K562 (cell line): ENCODE measurements at regions not wholly inside any gene's neighbourhood (a gene's known extent, or its start where the extent isn't known, plus 50 kb on each side); places are given as distances from the start of the nearest gene placed in this dataset.

Source experiments
- ATAC-seq: fragments of 200-7000 bp; cut with Tn5 transposase; 3 replicates; pipeline ENCODE4 v1.9.1; 2020; ENCODE audit warnings: moderate library complexity
- BruUV-seq: library from RNA; stranded (reverse); fragments of 400-500 nt; replicated peaks from 2 replicates; lab custom pipeline; 2021; lab: Mats Ljungman, UMichigan
- CTCF ChIA-PET: fragments of 300-600 bp; formaldehyde crosslinking; extraction: SDS; loops from one replicate; lab custom pipeline; 2021; ENCODE audit warnings: low intra/inter-chr PET ratio; lab: Yijun Ruan, JAX
- POLR2A ChIA-PET: fragments of 300-600, 350-650 bp; sonication (Branson Sonifier 250); formaldehyde crosslinking; extraction: SDS; loops from one replicate; lab custom pipeline; 2021; ENCODE audit warnings: antibody characterized with exemption, inconsistent platforms; lab: Yijun Ruan, JAX
- DNase-seq, 4 experiments: peaks; one replicate each; pipeline versions ENCODE4 v3.0.0 to v3.0.0-alpha.2; 2011 to 2018; ENCODE audit warnings: low spot score in 3 of 4, mixed read lengths in 3 of 4; ENCODE audit errors: extremely low read depth in 1 of 4
- FAIRE-seq: peaks from 2 replicates; lab custom pipeline; 2011; peaks lifted over from hg19 to GRCh38; lab: Jason Lieb, UNC
- H2AFZ ChIP-seq: 2 replicates; pipeline ENCODE4 v1.6.0; 2011; ENCODE audit warnings: low read depth, low read length, control low read depth, inconsistent platforms
- H3K27ac ChIP-seq: fragments of 200-600 bp; 3 replicates; pipeline ENCODE4 v1.8.0; 2011; ENCODE audit warnings: low read depth, mild to moderate bottlenecking, control low read depth, inconsistent platforms, low read length, moderate library complexity, mixed read lengths; ENCODE audit errors: extremely low read depth
- H3K27me3 ChIP-seq, 2 experiments: fragments of 300-600 bp in 1 of 2; 2 replicates in 1 of 2; 3 replicates in 1 of 2; pipeline versions ENCODE4 v1.6.0 to v1.8.0; 2011; ENCODE audit warnings: inconsistent platforms in 2 of 2, low read length in 2 of 2, mild to moderate bottlenecking in 1 of 2, mixed read lengths in 1 of 2, moderate library complexity in 1 of 2; ENCODE audit not compliant: control insufficient read depth in 2 of 2, insufficient read depth in 2 of 2
- H3K36me3 ChIP-seq: fragments of 300-600 bp; 3 replicates; pipeline ENCODE4 v1.8.0; 2011; ENCODE audit warnings: mild to moderate bottlenecking, low read length, inconsistent platforms; ENCODE audit not compliant: control insufficient read depth, insufficient read depth
- H3K4me1 ChIP-seq, 2 experiments: fragments of 200-600 bp in 1 of 2; replicated peaks in 1 of 2; 2 replicates in 1 of 2; 3 replicates in 1 of 2; pipeline versions ENCODE4 v1.5.1 to v1.8.0; 2011; ENCODE audit warnings: inconsistent platforms in 2 of 2, low read length in 2 of 2, mild to moderate bottlenecking in 1 of 2, mixed read lengths in 1 of 2, moderate library complexity in 1 of 2; ENCODE audit not compliant: control insufficient read depth in 2 of 2, insufficient read depth in 2 of 2
- H3K4me2 ChIP-seq: 2 replicates; pipeline ENCODE4 v1.6.1; 2011; ENCODE audit warnings: low read length, control low read depth, inconsistent platforms, mixed read lengths; ENCODE audit not compliant: insufficient read depth
- H3K4me3 ChIP-seq: fragments of 200-600 bp; sonication (generic), shearing (Covaris generic); 2 replicates; pipeline ENCODE4 v1.5.1; 2016; ENCODE audit warnings: control low read depth, inconsistent platforms
- H3K79me2 ChIP-seq: fragments of 200-600 bp; 3 replicates; pipeline ENCODE4 v1.8.0; 2011; ENCODE audit warnings: low read length, inconsistent platforms; ENCODE audit not compliant: control insufficient read depth, insufficient read depth
- H3K9ac ChIP-seq, 2 experiments: 2 replicates each; pipeline versions ENCODE4 v1.6.0 to v1.6.1; 2011; ENCODE audit warnings: low read depth in 2 of 2, low read length in 2 of 2, control low read depth in 1 of 2, inconsistent platforms in 1 of 2, mild to moderate bottlenecking in 1 of 2, mixed read lengths in 1 of 2; ENCODE audit not compliant: insufficient read depth in 1 of 2
- H3K9me1 ChIP-seq: one replicate; pipeline ENCODE4 v1.6.0; 2011; ENCODE audit warnings: inconsistent platforms, mild to moderate bottlenecking, low read length, moderate library complexity; ENCODE audit not compliant: control insufficient read depth, insufficient read depth
- H3K9me3 ChIP-seq: replicated peaks from 2 replicates; pipeline ENCODE4 v1.5.1; 2011; ENCODE audit warnings: low read depth, low read length, inconsistent platforms; ENCODE audit not compliant: control insufficient read depth, insufficient read depth
- H4K20me1 ChIP-seq: replicated peaks from 2 replicates; pipeline ENCODE4 v1.6.1; 2011; ENCODE audit warnings: low read length, inconsistent platforms, mixed read lengths; ENCODE audit not compliant: control insufficient read depth, insufficient read depth
- ARID1B ChIP-seq: fragments of 450-650 bp; IDR thresholded peaks from 2 replicates; pipeline ENCODE4 v1.6.1; 2016; ENCODE audit warnings: antibody characterized with exemption, mild to moderate bottlenecking, inconsistent platforms
- C11orf30 ChIP-seq: fragments of 450-650 bp; IDR thresholded peaks from 2 replicates; pipeline ENCODE4 v1.6.1; 2016; ENCODE audit warnings: low read depth, mild to moderate bottlenecking
- CHD1 ChIP-seq: fragments of 200-600 bp; sonication (generic); IDR thresholded peaks from one replicate; pipeline ENCODE4 v1.6.1; 2012; ENCODE audit warnings: mild to moderate bottlenecking, moderate library complexity, low read length, inconsistent platforms
- E2F8 ChIP-seq: fragments of 450-650 bp; IDR thresholded peaks from 2 replicates; pipeline ENCODE4 v1.7.1; 2018; ENCODE audit warnings: mild to moderate bottlenecking, low read depth; ENCODE audit not compliant: partially characterized antibody
- ELK3 ChIP-seq: fragments of 450-650 bp; formaldehyde crosslinking; IDR thresholded peaks from 2 replicates; pipeline ENCODE4 v1.4.0; 2020; ENCODE audit warnings: mild to moderate bottlenecking
- MAFG ChIP-seq: fragments of 450-650 bp; conservative IDR thresholded peaks from 2 replicates; pipeline ENCODE4 v1.6.1; 2016; ENCODE audit warnings: missing genetic modification characterization, missing compliant biosample characterization
- NFE2 ChIP-seq: IDR thresholded peaks from 2 replicates; pipeline ENCODE4 v1.6.1; 2014; ENCODE audit warnings: antibody characterized with exemption, low read depth
- RAD51 ChIP-seq: fragments of 450-650 bp; IDR thresholded peaks from 2 replicates; pipeline ENCODE4 v1.7.1; 2016; ENCODE audit warnings: low read depth, mild to moderate bottlenecking, borderline replicate concordance
- TAF15 ChIP-seq: fragments of 200-400 bp; formaldehyde crosslinking; IDR thresholded peaks from 2 replicates; pipeline ENCODE4 v1.6.1; 2017; ENCODE audit warnings: mild to moderate bottlenecking, low read depth, low read length, moderate library complexity
- USF1 ChIP-seq: sonication (generic); formaldehyde crosslinking; IDR thresholded peaks from 2 replicates; pipeline ENCODE4 v1.9.0; 2022; ENCODE audit warnings: mild to moderate bottlenecking, missing genetic modification reagents
- ZNF316 ChIP-seq: fragments of 450-650 bp; IDR thresholded peaks from 2 replicates; pipeline ENCODE4 v1.6.1; 2016
- ZNF384 ChIP-seq: IDR thresholded peaks from 2 replicates; pipeline ENCODE4 v1.6.1; 2012; ENCODE audit warnings: low read depth, low read length, improper control_type of control experiment
- ZNF696 ChIP-seq: fragments of 250-450 bp; sonication (Bioruptor Pico); conservative IDR thresholded peaks from 2 replicates; pipeline ENCODE4 v1.4.0; 2020; ENCODE audit warnings: mild to moderate bottlenecking, moderate library complexity
- WGBS: fragments of 100-300 bp; shearing (Covaris generic); methylation state at CpG from one replicate; pipeline ENCODE4 v1.1.6; 2016; ENCODE audit warnings: low coverage, mixed read lengths; ENCODE audit not compliant: insufficient coverage; ENCODE audit errors: missing lambda C conversion rate; 5-methylcytosine and 5-hydroxymethylcytosine counted together
- in situ Hi-C: fragments of 300-500 bp; cut with MboI; formaldehyde crosslinking; loops from 4 replicates; pipeline ENCODE4 v1.15.0; 2018; ENCODE audit warnings: inconsistent platforms, mixed read lengths
- intact Hi-C: fragments of 100-400 bp; cut with micrococcal nuclease; formaldehyde crosslinking; loops from 2 replicates; pipeline ENCODE4 v1.14.2; 2022

DNA sequence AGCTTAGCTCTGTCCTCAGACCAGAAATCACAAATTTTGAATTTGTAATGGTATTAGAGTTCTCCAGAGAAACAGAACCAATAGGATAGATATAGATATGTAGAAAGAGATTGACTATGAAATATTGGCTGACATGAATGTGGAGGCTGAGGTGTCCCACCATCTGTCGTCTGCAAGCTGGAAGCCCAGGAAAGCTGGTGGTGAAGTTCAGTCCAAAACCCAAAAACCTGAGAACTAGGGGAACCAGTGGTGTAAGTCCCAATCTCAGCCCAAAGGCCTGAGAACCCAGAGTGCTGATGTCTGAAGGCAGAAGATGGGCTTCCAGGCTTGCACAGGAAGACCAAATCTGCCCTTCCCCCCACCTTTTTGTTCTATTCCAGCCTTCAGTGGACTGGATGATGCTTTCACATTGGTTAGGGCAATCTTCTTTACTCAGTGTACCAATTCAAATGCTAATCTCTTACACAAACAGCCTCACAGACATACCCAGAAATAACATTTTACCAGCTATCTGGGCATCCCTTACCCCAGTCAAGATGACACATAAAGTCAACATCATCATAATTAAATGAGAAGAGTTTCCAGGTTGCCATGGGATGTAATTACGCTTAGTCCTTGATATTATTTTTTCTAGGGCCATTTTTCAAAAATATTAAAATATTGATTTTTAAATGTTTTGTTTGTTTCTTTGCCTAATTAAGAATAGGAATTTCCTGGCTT lies 570.8 kb downstream of the UTRN start (continued):
- no peak for TF ChIP-seq ZNF696 (CRISPR knock-in tag)
- TF ChIP-seq E2F8: no peak
- TF ChIP-seq ELK3 (CRISPR knock-in tag): no peak
- no peak for TF ChIP-seq CHD1
- TF ChIP-seq, all 486 proteins: peak for 0

DNA sequence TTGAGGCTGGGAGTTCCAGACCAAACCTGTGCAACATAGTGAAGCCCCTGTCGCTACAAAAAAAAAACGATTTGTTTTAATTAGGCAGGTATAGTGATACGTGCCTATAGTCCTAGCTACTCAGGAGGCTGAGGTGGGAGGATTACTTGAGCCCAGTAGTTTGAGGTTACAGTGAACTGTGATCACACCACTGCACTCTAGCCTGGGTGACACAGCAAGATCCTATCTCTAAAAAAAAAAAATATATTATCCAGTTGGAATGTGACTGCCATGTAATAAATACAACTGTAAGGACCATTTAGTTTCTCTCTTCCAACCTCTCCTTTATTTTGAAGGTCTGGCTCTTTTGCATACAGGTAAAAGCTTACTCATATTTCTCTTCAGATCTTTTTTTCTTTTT lies 571.5 kb downstream of the UTRN start:
- DNase-seq (no peak), FAIRE-seq (no peak), ATAC-seq (peak; percentile 35; the same call in 1 of the 3 replicates)
- Histone ChIP-seq H3K4me1 (no peaks in the 10 kb centered on the region), H3K27me3 (no peaks in the 10 kb centered on the region), H3K4me3 (no peak overlapping the region), H4K20me1 (no peaks in the 10 kb centered on the region), H3K27ac (no peak overlapping the region), H3K4me2 (no peak overlapping the region), H3K9me3 (no peaks in the 10 kb centered on the region), H3K9ac (no peak overlapping the region), H2AFZ (no peak overlapping the region), H3K79me2 (no peaks in the 10 kb centered on the region), H3K9me1 (no peaks in the 10 kb centered on the region), H3K36me3 (no peaks in the 10 kb centered on the region)
- in situ Hi-C loops (no loop called here), intact Hi-C loops (no loop called here)
- 4% methylated on average over 3 of the region's 3 CpGs for WGBS
- ChIA-PET CTCF (no interaction called here), POLR2A (no interaction called here)
- no TSS peak for BruUV-seq
- no peak for TF ChIP-seq USF1 (CRISPR knock-in tag)
- TF ChIP-seq ZNF316: peak; percentile 2; the same call in 1 of the 2 replicates
- no peak for TF ChIP-seq RAD51
- TF ChIP-seq C11orf30: peak; percentile 51; the same call in 1 of the 2 replicates
- TF ChIP-seq TAF15: no peak
- peak; percentile 71; the same call in 1 of the 2 replicates for TF ChIP-seq ZNF384
- TF ChIP-seq MAFG (tag): peak; percentile 70
- peak; percentile 91 for TF ChIP-seq NFE2
- TF ChIP-seq ARID1B: peak; percentile 60
